NCI-H2171 (cell line): ENCODE measurements at regions not wholly inside any gene's neighbourhood (a gene's known extent, or its start where the extent isn't known, plus 50 kb on each side); places are given as distances from the start of the nearest gene placed in this dataset.
"Not testable (repeated sequence)": the region's sequence is repeated elsewhere in the genome, so short reads cannot be mapped to it uniquely, and the experiment has no call there.

Source experiments
- DNase-seq: peaks from one replicate; lab custom pipeline; 2025; lab: John Stamatoyannopoulos, UW

DNA sequence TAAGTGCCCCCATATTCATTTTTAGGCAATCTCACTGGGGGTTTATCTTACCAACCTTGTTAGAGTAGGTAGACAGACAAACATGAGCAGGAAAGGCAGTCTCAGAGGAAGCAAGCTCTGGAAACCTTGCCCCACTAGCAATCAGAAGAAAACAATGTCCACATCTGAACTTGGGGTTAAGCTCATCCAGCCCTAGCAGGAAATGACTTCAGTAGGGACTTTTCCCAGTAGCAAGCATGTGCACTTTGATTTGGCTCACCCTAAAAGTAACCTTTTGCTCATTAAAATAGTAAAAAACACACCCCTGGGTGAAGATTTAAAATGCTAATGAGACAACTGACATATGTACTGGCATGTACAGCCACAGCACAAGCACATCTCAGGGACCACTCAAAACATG, 175.5 kb downstream of the AKAIN1 start:
- DNase-seq: no peak

DNA sequence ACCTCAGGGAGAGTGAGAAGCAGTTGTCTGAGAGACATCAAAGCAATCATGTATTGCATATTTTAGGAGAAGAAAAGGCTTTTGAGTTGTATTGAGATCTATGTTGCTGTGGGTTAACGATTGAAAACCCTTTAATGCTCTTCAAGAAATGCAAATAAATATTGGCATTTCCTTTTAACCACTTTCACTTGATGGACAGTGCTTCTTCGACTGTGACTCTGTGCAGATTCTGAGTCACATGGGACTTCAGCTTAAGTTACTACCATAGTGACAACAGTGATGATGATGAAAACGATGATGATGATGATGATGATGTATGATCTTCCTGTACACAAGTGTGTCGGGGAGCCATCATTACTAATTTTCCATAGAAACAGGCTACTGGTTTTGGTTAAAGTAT, 181.8 kb downstream of the AKAIN1 start:
- no peak for DNase-seq

DNA sequence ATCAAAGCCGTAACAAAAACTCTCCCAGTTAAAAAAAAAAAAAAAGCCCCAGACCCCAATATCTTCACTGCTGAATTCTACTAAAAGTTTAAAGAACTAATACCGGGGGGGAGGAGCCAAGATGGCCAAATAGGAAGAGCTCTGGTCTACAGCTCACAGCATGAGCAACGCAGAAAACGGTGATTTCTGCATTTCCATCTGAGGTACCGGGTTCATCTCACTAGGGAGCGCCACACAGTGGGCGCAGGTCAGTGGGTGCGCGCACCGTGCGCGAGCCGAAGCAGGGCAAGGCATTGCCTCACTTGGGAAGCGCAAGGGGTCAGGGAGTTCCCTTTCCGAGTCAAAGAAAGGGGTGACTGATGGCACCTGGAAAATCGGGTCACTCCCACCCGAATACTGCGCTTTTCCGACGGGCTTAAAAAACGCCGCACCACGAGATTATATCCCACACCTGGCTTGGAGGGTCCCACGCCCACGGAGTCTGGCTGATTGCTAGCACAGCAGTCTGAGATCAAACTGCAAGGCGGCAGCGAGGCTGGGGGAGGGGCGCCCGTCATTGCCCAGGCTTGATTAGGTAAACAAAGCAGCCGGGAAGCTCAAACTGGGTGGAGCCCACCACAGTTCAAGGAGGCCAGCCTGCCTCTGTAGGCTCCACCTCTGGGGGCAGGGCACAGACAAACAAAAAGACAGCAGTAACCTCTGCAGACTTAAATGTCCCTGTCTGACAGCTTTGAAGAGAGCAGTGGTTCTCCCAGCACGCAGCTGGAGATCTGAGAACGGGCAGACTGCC, 192.8 kb downstream of the AKAIN1 start:
- not testable (repeated sequence) for DNase-seq

DNA sequence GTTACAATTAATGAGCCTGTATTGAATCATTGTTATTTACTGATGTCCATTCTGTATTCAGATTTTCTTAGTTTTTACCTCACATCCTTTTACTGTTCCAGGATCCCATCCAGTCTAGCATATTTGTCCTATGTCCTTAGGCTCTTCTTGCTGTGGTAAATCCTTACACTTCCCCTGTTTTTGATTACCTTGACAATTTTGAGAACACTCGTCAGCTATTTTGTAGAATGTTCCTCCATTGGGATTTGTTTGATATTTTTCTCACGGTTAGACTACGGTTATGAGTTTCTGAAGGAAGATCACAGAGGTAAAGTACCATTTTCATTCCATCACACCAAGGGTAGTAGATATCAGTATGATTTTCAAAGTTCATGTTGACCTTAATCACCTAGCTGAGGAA, 202.3 kb downstream of the AKAIN1 start:
- DNase-seq: no peak

DNA sequence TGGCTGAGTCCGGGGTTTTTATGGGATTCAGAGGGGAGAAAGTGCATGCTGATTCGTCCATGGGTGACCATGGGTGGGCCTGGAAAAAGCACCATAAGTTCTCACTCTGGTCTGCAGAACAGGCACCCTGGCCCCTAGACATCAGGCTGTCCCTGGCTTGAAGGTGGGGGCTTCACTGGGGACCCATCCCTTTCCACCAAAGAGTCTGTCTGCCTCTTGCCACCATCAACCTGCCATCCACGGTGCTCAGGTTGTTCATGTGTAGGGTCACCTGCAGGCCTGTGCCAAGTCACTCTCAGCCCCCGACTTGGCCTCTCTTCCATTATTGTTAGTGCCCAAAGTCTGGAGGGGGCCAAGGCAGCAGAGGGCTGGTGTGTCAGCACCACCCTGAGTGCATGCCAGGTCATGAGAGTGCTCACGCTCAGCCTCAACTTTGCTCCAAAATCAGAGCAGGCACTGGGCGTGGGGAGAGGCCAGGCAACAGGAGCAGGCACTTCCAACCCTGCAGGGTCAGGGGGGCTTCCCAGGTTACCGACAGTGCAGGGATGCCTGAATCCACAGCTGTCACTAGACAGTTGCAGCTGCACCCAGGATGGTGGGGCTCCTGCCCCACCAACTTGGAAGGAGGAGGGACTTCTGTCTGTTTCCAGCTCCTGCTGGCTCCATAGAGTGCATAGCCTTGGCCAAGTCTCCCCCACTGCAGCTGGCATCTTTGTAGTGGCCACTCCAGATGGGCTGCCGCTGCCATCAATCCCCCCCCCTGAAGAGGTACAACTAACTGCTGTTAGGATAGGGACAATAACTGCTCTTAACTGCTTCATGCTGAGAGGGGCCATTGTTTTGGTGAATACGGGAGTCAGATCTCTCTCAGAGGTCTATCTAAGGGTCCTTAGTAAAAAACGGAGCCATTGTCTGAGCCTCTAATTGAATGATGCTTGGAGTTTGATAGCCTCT, 209.3 kb downstream of the AKAIN1 start:
- DNase-seq: no peak

DNA sequence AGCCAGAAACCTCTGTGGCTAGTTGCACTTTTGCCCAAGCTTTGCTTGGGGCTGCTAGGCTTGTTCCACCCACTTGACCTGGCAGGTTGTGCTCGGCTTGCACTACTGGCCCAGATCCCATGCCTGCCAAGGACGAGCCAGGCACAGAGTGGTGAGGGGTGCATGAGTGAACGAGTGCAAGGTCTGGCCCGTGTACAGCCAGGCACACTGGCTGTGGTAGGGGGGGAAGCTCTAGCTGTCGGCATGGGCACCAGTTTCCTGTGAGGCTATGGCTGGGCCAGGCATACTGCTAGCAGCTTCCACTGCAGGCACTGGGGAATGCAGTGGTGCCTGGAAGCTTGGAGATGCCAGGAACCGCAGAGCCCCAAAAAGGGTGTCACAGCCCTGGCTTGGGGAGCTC, 210.4 kb downstream of the AKAIN1 start:
- no peak for DNase-seq

DNA sequence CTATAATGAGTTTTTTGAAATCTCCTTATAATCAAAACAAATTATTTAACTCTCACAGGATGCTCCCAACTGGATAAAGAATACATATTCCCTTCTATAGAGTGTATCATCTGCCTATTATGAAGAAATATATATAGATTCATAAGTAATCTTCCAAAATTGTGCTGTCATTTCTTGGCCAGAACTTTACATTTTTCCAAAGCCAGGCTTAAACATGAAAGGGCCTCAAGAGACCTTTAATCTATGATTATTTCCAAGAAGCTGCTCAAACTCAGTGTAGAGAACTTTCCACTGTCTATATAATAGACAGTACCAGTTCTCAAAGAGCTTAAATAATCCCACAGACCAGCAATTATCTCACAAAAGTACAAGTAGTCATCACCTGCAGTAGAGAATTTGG, 211.0 kb downstream of the AKAIN1 start:
- no peak for DNase-seq

DNA sequence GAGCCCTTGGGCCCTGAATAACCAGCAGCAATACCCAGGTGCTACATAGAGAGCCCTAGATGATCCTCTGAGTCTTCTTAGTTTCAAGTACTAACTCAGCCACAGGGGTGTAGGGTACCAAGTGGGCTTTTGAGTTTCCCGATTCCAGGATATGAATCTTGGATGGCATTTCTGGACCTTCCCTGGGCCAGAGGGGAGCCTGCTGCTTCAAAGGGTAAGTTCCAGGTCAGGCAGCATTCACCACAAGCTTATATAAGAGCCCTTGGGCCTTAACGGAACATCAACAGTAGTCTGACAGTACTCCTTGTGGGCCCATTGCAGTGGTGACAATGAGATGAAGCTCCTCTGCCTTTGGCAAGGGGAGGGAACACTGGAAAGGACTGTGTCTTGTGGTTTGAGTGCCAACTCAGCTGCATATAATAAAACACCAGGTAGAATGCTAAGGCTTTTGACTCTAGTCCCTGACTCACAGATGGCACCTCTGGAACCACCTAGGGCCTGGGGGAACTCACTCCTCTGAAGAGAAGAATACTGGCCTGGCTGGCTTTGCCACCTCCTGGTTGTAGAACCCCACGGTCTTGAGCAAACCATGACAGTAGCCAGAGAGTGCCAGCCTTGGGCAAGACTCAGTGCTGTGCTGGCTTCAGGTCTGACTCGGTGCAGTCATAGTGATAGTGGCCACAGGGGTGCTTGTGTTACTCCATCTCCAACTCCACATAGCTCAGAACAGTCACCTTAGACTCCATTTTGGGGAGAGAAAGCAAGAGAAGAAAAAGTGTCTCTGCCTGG, 235.7 kb downstream of the AKAIN1 start:
- DNase-seq: no peak

DNA sequence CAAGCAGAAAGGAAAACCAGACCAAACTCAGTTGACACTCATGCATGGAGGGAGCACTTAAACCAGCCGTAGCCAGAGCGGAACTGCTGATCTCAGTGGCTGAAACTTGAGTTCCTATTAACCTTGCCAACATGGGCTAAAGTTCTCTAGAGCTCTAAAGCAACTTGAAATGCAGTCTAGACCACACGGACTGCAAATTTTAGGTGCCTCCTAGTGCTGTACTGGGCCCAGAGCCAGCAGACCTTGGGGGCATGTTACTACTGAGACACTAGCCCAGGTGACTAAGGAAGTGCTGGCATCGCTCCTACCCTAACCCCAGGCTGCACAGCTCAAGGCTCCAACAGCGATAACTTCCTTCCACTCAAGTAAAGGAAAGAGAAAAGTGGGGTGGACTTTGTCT, 236.5 kb downstream of the AKAIN1 start:
- DNase-seq: no peak

DNA sequence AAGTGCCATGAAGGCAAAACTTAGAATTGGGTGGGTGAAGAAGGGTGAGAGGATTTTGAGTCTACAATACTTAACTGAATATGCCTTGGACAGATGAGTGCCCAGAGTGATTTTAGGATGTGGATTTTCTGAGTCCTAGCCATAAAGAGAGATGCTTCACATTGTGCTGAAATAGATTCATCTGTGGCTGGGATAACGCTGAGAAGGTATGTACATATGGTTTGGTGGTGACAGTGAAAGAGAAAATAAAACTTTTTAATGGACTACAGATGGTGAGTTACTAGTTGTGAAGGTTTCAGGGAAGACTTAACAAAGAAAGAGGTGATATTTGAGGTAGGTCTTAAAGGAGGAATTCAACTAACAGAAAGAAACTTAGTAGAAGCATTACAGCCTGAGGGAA, 265.8 kb downstream of the AKAIN1 start:
- DNase-seq: no peak

DNA sequence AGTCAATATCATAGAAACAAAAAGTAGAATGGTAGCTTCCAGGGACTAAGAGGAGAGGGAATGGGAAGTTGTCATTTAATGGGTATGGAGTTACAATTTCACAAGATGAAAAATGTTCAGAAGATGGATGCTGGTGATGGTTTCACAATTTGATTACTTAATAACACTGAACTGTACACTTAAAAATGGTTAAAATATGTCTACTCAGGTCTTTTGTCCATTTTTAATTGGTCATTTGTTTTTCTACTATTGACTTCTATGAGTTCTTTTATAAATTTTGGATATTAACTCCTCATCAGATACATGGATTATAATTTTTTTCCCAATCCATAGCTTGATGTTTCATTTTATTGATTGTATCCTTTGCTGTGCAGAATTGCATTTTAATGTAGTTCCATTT, 275.5 kb downstream of the AKAIN1 start:
- no peak for DNase-seq

DNA sequence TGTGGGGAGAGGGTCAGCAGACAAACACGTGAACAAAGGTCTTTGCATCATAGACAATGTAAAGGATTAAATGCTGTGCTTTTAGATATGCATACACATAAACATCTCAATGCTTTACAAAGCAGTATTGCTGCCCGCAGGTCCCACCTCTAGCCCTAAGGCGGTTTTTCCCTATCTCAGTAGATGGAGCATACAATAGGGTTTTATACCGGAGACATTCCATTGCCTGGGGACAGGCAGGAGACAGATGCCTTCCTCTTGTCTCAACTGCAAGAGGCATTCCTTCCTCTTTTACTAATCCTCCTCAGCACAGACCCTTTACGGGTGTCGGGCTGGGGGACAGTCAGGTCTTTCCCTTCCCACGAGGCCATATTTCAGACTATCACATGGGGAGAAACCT, 279.5 kb downstream of the AKAIN1 start:
- DNase-seq: not testable (repeated sequence)

DNA sequence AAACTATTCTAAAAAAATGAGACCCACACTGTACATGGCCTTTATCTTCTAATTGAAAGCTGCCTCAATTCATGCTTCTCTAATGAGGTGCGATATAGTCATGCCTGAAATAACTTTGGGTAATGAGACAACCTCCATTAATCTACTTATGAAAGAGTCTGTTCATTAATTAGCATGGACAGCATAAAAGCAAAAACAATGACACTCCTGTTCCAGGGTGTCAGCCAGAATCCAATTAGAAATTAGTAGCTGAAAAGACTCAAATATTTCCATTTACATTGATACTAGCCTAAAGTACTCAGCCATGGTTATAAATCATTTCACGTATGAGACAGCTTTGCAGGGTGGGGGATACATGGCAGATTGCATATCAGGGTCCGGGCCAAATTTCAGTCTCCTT, 288.7 kb downstream of the AKAIN1 start:
- DNase-seq: no peak

DNA sequence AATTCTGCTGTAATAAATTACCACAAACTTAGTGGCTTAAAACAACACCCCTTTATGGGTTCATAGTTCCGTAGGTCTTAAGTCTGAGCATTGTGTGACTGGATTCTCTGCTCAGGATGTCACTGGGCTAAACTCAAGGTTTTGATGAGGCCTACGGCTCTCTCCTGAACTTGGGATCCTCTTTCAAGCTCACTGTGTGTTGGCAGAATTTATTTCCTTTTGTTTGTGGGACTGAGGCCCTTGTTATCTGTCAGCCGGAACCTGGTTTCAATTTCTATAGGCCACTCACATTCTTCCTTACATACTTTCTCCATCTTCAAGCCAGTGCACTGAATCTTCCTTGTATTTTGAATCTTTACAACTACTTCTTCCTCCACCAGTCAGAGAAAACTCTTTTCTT, 290.2 kb downstream of the AKAIN1 start:
- DNase-seq: no peak

DNA sequence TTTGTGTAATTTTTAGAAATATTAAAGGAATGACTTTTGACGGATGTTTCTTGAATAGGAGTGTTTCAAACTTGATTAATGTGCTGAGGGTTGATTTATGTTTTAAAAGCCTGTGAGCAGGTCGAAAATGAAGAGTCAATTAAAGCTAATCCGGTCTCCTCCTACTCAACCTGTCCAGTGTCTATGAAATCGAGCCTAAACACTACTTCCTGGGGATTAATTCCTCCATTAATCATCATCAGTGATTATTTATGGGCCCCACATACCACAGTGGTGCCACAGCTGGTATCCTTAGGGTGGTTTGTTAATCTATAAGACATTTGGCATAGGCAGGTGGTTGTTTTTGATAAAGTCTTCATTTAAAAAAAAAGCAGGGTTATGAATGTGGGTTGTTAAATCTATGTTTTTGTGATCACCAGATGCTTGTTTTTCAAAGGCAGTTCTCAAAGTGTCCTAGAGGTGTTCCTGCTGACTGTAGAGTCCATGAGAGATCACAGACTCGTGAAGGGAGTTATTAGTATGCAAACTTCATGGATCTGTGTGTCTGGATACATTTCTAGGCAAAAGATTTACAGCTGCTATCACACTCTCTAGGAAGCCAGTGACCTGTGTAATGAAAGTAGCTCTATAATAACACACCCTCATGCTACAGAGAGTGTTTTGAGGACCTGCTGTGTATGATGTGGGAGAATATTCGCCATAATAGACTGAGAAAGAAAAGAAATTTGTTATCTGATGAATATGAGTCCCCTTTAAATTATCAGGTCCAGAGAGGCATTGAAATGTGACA, 308.6 kb downstream of the AKAIN1 start:
- DNase-seq: no peak

DNA sequence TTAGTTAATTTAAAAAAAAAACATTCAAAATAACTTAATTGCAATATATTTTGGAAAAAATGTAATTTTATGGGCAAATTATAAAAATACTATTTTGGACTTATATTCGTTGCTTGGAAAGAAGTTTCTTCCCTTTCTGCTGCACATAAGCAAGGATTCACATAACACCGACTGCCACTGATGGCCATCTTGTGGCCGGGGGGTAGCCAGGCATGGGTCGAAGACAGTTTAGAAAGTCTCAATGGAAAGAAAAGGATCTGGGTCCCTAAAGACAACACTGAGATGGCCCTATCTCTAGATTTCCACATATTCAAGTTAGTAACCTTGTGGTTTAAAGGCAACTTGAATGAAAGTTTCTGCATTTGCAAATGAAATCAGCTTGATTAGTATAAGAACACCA, 318.6 kb downstream of the AKAIN1 start:
- DNase-seq: no peak

DNA sequence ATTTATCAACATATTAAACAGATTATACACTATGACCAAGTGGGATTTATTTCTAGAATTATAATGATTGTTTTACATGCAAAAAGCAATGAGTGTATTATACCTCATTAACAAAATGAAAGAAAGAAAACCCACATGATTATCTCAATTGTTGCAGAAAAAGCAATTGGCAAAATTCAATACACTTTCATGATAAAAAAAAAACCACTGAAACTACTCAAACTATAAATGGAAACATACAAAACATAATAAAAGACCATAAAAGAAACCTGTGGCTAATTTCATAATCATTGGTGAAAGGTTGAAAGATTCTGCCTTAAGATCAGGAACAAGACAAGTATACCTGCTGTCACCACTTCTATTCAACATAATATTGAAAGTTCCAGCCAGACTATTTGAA, 325.9 kb downstream of the AKAIN1 start:
- DNase-seq: no peak

DNA sequence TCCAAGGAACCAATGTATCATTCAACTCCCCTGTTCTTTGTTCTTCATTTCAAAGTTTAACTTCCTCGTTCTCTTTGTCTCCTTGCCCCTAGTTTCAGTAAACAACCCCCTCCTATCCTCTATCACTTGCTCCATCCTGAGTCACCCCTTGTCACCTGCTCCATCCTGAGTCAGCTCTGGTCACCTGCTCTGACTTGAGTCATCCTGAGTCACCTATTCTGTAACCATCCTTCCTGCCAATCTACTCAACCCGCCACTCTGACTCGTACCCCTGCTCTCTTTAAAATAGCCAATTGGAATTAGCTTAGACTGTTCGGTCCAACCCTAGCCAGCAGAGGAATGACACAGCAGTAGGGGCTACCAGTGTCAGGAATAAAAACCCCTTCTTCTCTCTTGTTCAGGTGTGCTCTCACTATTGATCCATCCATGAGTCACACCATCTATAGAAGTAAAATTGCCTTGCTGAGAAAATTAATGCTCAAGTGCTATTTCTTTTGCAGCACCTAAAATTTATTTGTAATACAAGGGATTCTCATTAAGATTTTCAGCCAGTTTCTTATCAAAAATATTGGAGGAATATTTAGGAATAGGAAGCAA, 326.8 kb downstream of the AKAIN1 start:
- no peak for DNase-seq

DNA sequence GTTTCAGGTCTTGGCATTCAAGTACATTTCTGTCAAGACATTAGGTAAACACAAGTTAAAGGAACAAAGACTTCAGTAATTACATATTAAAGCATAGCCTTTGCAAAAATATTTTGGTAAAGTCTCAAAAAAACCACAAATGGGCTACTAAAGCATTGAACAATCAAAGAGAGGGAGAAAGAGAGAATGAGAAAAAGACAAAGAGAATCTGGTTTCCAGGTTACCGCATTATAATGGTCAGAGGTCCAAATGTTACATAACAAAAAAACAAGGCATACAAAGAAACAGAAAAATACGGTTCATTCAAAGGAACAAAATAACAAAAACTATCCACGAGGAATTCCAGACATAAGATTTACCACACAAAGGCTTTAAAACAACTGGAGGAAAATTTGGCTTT, 327.9 kb downstream of the AKAIN1 start:
- DNase-seq: no peak

DNA sequence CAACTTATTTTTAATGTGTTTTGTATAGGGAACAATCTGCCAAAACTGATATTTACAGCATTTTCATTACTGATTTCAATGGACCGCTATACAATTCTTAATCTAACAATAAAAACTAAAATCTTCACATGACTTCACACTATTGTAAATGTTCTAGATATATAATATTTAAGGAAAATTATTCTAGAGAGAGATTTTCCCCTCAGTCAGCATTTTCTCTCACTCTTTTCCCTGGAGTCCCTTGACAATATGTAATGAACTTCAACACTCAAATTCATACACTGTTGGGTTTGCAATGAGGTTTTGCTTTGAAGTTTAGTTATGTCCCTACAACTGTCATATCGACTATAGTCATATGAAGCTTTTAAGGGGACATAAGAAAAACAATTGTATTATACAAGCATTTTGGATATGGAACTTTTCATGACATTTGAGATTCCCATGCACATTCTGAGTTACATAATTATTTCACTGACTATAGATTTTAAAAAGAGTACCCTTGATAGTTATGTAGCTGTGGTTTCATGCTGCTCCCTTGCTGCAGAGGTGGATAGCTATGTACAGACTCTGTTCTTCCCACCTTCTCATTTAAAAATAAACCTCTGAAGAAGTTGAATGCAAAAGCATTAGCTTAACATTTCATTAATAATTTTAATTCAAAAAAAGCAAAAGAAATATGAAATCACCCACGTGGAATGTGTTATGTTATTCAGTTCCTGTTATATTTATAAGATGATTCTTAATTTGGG, 338.5 kb downstream of the AKAIN1 start:
- no peak for DNase-seq

DNA sequence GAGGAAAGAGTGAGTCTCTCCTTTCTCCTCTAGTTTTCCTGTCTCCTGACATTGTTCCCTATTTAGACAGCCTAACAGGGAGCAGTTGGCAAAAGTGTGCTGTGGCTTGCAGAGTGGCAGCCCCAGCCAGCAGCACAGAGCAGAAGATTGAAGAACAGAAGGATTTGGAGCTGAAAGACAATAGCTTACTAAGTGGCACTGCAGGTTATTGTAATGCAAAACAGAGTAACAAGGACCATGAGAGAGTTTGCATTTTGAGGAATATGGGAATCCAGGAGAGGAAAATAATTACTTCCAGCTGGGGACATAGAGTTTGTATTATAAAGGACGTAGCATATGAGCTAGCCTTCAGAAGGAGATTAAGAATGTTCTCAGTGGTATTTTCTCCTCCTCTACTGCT, 342.4 kb downstream of the AKAIN1 start:
- DNase-seq: no peak
